HG02970 (cell line): ENCODE measurements at regions not wholly inside any gene's neighbourhood (a gene's known extent, or its start where the extent isn't known, plus 50 kb on each side); places are given as distances from the start of the nearest gene placed in this dataset.

Experiments
- ATAC-seq: cut with Tn5 transposase; IDR thresholded peaks from one replicate; pipeline ENCODE4 v1.9.1; 2021; ENCODE audit warnings: mild to moderate bottlenecking, moderate library complexity, moderate number of reproducible peaks; ENCODE audit not compliant: unreplicated experiment, low FRiP score

- ATAC-seq: no peak
Observed at GRCh38 chr2:12795851-12796250, 79.1 kb downstream of the TRIB2 start.

GRCh38 chr2:12796657-12797056 is 79.9 kb downstream of the TRIB2 start:
- ATAC-seq: no peak

DNA sequence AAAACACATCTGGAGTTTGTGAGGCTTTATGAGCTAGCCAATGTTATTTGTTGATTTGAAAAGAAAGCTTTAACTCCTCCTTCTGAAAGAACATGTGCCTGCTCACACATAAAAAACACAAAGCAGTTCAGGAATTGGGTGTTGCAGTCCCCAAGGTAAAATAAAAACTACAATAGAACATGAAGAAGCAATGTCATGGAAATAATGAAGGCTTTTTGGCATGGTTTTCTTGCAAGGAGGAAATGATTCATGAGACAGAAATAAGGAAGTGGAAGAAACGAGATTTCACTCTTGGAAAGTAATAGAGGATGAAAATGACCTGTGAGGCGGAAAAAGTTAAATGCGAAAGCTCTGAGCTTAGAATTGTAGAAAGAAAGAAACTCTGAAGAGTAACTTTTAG is 81.1 kb downstream of the TRIB2 start:
- ATAC-seq: no peak

DNA sequence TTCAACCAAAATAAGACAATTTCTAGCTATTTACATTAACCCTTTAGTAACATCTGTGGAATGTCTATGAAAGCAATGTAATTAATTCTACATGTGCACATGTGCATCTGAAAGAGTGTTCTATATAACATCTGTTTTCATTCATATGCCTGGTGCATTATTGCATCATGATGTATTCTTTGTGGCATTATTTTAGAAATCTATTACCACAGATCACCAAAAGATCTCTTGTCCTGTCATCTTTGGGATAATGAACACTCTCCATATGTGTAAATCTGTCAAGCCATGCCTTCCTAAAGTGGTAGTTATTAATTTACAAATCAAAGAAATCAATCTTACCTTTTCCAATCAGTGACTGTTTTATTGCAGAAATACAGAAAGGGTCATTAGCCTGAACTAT is 86.9 kb downstream of the TRIB2 start:
- no peak for ATAC-seq

- ATAC-seq: no peak
Observed at GRCh38 chr2:12804091-12804856, 87.5 kb downstream of the TRIB2 start.

DNA sequence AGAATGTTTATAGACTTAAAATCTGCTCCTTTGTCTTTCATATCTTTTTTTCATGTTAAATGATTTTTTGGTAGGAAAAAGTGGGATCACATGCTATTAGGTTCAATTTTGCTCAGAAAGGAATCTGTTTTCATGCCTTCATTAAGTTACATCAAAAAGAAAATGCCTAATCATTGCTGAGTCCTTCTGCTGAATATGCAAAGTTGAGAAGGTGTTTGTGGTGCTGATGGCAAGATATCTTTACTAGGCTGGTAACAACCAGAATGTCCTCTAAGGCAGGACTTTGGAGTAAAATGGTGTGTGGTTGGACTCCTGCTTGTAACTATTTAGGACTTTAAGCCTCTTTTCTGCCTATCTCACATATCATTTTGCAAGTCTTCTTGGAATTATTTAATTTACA is 88.3 kb downstream of the TRIB2 start:
- ATAC-seq: no peak

DNA sequence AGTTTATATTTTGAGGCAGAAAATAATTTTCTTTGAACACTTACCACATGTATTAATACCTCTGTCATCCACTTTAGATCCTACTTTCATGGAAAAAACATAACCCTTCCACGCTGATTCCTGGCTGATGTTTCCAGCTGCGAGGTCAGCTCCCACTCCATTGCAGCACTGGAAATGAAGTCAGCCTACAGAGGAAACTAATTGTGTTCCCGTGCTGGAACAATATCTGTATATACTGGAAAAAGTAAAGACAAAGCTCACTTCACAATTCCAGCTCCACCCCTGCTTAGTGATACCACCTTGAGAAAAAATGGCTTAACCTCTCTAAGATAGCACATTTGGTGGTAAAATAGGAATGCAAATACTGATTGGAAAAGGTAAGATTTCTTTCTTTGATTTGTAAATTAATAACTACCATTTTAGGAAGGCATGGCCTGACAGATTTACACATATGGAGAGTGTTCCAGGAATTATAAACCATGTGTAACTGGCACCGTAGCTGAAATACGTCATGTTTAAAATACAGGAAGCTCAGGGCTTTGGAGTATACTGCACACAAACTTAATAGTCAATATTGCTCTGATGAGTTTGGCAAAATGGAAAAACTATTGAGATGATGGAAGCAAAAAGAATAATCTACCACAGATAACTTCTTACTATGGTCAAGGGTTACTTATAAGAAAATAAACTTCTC is 90.0 kb downstream of the TRIB2 start:
- no peak for ATAC-seq

DNA sequence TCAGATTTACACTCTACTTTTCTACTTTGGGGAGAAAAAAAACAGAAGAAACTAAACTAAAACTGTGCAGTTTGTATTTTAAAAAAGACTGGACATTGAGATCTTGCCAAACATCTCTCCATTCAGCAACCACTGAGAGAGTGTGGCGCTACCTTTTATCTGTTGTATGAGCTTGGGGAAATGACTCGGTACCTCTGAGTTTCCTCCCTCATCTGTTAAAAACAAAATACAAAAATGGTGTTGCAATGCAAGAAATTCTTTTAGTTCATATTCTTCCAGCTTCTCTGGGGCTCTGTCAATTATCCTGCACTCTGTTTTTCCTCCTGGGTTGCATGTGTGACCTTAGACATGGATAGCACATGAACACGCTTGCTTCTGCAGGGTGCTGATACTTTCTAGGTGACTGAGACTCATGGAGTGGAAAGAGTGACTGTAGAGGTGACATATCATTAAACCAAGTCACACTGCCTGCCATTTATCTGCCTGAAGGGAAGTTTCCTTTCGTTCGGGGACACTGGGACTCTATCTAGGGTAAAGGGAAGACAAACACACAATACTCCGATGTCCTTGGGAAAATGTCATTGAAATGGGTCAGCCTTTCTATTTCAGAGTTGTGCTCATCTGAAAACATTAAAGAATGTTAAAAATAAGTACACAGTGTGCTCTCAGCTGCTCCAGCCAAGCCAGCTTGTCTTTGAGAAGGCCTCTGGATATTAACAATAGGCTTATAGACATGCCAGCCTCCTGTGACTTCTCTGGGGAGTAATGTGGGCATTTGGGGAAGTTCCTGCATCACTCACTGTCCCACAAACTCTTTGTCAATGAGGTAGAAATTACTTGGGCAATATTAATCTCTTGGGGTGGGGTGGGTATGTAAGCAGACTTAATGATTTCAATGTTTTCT is 91.4 kb downstream of the TRIB2 start:
- no peak for ATAC-seq

- no peak for ATAC-seq
Observed at GRCh38 chr2:12809526-12809925, 92.8 kb downstream of the TRIB2 start.

DNA sequence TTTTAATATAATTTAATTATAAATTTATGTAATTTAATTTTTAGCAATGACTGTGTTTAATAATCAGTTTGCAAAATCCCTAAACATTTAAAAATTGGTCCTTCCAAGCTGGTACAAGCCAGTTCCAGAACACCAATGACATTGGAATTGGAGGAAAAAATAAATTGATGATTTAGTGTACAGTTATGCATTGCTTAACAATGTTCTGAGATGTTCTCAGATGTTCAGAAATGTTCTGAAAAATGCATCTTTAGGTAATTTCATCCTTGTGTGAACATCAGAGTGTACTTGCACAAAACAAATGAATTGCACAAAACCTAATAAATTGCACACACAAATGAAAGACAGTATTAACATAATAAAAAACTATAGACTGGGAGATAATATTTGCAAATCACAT is 95.2 kb downstream of the TRIB2 start:
- ATAC-seq: no peak

- no peak for ATAC-seq
Observed at GRCh38 chr2:12813166-12813565, 96.4 kb downstream of the TRIB2 start.

GRCh38 chr2:12816379-12817306 is 99.9 kb downstream of the TRIB2 start:
- ATAC-seq: no peak

DNA sequence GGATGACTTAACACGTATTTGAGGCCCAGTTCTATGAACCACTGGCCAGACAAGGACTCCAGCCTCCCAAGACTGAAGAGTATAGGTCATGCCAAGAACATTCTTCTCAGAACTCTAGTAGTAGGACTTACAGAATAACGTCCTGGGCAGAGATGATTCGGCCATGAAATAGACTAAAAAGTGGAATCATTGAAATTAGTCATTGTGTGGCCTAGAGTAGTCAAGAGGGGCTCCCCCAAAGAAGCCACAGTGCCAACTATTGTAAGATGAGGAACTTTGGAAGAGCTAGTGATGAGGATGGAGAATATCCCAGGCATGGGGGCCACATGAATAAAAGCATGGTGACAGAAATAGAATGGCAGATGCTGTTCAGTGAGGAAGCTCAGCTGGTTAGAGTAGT is 101.1 kb downstream of the TRIB2 start:
- ATAC-seq: no peak

GRCh38 chr2:12818416-12819102 is 101.8 kb downstream of the TRIB2 start:
- ATAC-seq: no peak

DNA sequence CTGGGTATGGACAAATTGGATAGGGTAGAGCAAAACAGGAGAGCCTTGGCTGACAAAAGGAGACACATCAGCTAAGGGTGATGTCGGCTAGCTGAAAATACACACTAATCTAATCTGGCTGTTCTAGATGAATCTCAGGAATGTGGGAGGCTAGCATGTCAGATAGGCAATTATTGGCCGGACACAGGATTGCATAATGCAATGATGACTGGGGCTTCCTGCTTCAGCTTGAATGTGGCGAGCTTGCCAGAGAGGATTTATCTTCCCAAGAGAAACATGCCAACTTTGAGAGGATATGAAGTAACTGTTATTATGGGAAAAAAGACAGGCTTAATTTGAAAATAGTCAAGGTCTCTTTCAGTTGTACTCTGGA is 102.4 kb downstream of the TRIB2 start:
- ATAC-seq: no peak

DNA sequence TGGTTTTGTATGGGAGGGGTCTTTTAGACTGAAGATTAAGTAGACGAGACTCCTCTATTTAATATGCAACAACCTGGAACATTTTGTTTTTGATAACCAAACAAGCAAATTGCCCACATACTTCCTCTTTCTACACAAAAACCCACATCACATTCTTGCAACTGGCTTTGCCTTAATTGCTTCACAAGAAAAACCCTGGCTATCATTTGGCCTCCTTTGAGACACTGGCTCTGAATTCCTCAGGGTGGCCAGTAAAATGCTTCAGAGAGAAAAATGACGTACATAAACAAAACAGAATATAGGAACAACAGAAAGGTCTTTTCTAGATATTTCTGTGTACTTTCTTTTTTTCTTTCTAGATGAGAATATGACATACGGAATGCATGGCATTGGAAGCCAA is 103.0 kb downstream of the TRIB2 start:
- ATAC-seq: no peak

DNA sequence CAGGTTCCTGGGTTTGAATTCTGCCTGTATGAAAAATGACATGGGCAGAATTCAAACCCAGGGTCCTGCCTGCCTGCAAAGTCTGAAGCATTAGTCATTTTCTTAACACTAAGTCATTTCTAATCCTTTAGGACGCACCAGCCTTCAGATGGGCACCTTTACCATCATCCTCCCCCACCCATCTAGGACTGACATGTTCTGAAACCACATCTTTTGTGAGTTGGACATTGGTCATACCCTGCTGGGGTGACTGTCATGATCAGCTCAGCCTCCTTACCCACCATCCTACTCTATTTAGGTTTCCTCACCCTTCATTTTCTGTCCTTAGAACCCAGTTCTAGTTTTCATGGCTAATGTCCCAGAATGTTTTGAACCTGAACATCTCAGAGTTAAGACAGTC is 104.9 kb downstream of the TRIB2 start:
- no peak for ATAC-seq

DNA sequence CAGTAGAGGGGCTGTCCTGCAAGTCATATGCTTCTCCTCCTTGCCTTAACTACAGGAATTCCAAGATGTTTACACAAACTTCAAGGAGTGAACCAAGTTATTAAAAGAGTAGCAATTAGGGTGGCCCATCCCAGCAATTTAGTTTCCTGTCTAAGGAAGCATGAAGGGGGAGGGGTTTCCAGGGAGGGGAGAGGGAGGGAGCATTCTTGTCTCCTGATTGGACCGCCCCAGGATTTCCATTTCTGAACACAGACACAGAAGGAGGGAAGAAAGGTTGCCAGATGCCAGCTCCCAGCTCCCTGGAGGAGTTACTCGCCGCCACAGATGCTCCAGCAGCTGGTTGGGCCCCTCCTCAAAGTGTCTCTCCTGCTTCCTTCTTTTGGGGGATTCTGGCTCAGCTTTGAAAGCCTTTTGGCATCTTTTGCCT is 107.6 kb downstream of the TRIB2 start:
- no peak for ATAC-seq

GRCh38 chr2:12824778-12825379 is 108.1 kb downstream of the TRIB2 start:
- no peak for ATAC-seq
